ENCODE measurements at regions not wholly inside any gene's neighbourhood (a gene's known extent, or its start where the extent isn't known, plus 50 kb on each side); places are given as distances from the start of the nearest gene placed in this dataset.

DNA sequence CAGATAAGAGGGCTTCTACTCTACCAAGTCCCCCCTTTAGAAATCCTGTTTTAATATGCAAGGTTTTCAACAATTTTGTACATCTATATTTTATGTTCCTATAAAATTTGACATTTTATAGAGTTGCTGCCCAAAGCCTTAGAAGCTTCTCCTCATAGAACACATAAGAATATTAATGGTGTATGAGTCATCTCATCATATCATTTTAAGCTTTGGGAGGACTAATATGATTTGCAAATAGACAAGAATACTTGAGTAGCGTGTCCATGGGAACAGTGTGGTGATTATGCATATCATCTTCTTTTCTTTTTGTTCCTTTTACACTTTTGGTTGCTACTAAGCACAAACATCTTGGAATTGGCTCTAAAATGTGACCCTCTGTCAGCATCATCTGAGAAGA, 56.7 kb upstream of the HUWE1 start:
- DNase-seq = no peak
- no peak for ATAC-seq
- TF ChIP-seq, protein P1, sequence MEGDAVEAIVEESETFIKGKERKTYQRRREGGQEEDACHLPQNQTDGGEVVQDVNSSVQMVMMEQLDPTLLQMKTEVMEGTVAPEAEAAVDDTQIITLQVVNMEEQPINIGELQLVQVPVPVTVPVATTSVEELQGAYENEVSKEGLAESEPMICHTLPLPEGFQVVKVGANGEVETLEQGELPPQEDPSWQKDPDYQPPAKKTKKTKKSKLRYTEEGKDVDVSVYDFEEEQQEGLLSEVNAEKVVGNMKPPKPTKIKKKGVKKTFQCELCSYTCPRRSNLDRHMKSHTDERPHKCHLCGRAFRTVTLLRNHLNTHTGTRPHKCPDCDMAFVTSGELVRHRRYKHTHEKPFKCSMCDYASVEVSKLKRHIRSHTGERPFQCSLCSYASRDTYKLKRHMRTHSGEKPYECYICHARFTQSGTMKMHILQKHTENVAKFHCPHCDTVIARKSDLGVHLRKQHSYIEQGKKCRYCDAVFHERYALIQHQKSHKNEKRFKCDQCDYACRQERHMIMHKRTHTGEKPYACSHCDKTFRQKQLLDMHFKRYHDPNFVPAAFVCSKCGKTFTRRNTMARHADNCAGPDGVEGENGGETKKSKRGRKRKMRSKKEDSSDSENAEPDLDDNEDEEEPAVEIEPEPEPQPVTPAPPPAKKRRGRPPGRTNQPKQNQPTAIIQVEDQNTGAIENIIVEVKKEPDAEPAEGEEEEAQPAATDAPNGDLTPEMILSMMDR (IDR thresholded peaks at IDR 0.05) = no peak

DNA sequence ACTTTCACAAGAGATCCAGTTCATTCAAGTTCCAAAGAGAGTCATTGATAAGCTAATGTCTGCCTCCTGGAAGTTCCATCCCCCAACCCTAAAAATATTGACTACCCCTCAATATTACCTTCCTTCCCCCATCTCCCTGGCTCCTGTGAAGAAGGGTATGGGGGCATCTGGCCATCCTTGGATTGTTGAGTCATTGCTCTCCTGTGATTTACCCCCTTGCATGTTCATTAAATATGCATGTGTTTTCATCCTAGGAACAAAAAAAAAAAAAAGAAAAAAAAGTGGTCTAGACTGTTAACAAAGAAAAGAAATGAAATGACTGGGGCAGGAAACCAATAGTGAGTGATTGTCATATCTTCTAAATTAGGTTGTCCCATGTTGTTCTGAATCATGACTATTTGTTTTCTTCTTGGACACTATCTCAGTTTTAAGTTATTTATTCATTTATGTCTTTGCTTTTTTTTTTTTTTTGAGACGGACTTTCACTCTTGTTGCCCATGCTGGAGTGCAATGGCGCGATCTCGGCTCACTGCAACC, 51.9 kb upstream of the HUWE1 start:
- intact Hi-C loops (cut with DNase I, micrococcal nuclease) = no loop called here
- TF ChIP-seq, protein P1 (IDR thresholded peaks at IDR 0.05) = no peak
- no peak for ATAC-seq
- no peaks in the 10 kb centered on the region for H3K9me3 ChIP-seq
- no peaks in the 10 kb centered on the region for H3K4me1 ChIP-seq (ENCODE audit: low read depth)
- no peak overlapping the region for H3K4me3 ChIP-seq
- no peak for DNase-seq
- no peaks in the 10 kb centered on the region for H3K36me3 ChIP-seq (ENCODE audit: low read depth)

More for the DNA sequence above, 56.7 kb upstream of the HUWE1 start:
- Histone ChIP-seq H3K4me3 (no peak overlapping the region), H3K36me3 (ENCODE audit: low read depth) (no peaks in the 10 kb centered on the region), H3K4me1 (ENCODE audit: low read depth) (no peaks in the 10 kb centered on the region), H3K9me3 (no peaks in the 10 kb centered on the region)
- intact Hi-C loops (cut with DNase I, micrococcal nuclease) = no loop called here

Data from mucosa of descending colon (tissue), 3 donors.